GM12878 (cell line): ENCODE measurements at regions not wholly inside any gene's neighbourhood (a gene's known extent, or its start where the extent isn't known, plus 50 kb on each side); places are given as distances from the start of the nearest gene placed in this dataset.

Source experiments
- ATAC-seq: fragments of 200-7000 bp; cut with Tn5 transposase; 3 replicates; pipeline ENCODE4 v1.9.1; 2020; ENCODE audit warnings: mild to moderate bottlenecking, moderate library complexity
- BruUV-seq: library from RNA; stranded (reverse); fragments of 400-500 nt; replicated peaks from 2 replicates; lab custom pipeline; 2021; lab: Mats Ljungman, UMichigan
- CTCF ChIA-PET: fragments of 300-600 bp; sonication (Branson Sonifier 250); formaldehyde crosslinking; extraction: SDS; loops from one replicate; lab custom pipeline; 2021; ENCODE audit warnings: inconsistent platforms; lab: Yijun Ruan, JAX
- POLR2A ChIA-PET: fragments of 350-600 bp; formaldehyde crosslinking; extraction: SDS; loops from one replicate; lab custom pipeline; 2021; ENCODE audit warnings: inconsistent platforms; lab: Charles Lee
- RAD21 ChIA-PET: fragments of 300-600 bp; sonication (Branson Sonifier 250); formaldehyde crosslinking; loops from one replicate; lab custom pipeline; 2023; ENCODE audit warnings: antibody characterized with exemption; ENCODE audit not compliant: unreplicated experiment; lab: Charles Lee
- SMC1A ChIA-PET: fragments of 300-600 bp; sonication (Branson Sonifier 250); formaldehyde crosslinking; loops from one replicate; lab custom pipeline; 2023; ENCODE audit not compliant: unreplicated experiment, uncharacterized antibody; lab: Charles Lee
- DNase-seq: peaks from one replicate; pipeline ENCODE4 v3.0.0-alpha.2; 2011; ENCODE audit warnings: low read depth, low spot score
- FAIRE-seq: peaks from 3 replicates; lab custom pipeline; 2011; peaks lifted over from hg19 to GRCh38; lab: Jason Lieb, UNC
- H2AFZ ChIP-seq: 2 replicates; pipeline ENCODE4 v1.6.0; 2011; ENCODE audit warnings: low read depth, low read length, control low read depth; ENCODE audit not compliant: control insufficient read depth
- H3K27ac ChIP-seq: 2 replicates; pipeline ENCODE4 v1.5.1; 2011; ENCODE audit warnings: control low read depth; ENCODE audit not compliant: control insufficient read depth, insufficient read depth
- H3K27me3 ChIP-seq, 2 experiments: replicated peaks in 1 of 2; 2 replicates each; pipeline versions ENCODE4 v1.6.0 to v1.6.1; 2011; ENCODE audit warnings: low read length in 1 of 2; ENCODE audit not compliant: control insufficient read depth in 2 of 2, insufficient read depth in 2 of 2
- H3K36me3 ChIP-seq, 2 experiments: 2 replicates each; pipeline ENCODE4 v1.5.1; 2011; ENCODE audit warnings: low read length in 1 of 2; ENCODE audit not compliant: control insufficient read depth in 2 of 2, insufficient read depth in 2 of 2
- H3K4me1 ChIP-seq: 2 replicates; pipeline ENCODE4 v1.6.1; 2011; ENCODE audit warnings: mild to moderate bottlenecking, low read length, moderate library complexity, mixed read lengths; ENCODE audit not compliant: control insufficient read depth, insufficient read depth
- H3K4me2 ChIP-seq: 2 replicates; pipeline ENCODE4 v1.6.0; 2011; ENCODE audit warnings: control low read depth; ENCODE audit not compliant: control insufficient read depth, insufficient read depth
- H3K4me3 ChIP-seq: fragments of 200-600 bp; sonication (generic); 2 replicates; pipeline ENCODE4 v1.5.1; 2016
- H3K79me2 ChIP-seq: 2 replicates; pipeline ENCODE4 v1.6.0; 2011; ENCODE audit warnings: low read length; ENCODE audit not compliant: control insufficient read depth, insufficient read depth
- H3K9ac ChIP-seq: 2 replicates; pipeline ENCODE4 v1.8.0; 2011; ENCODE audit warnings: low read length, control low read depth, mixed read lengths; ENCODE audit not compliant: control insufficient read depth, insufficient read depth
- H3K9me3 ChIP-seq: replicated peaks from 3 replicates; pipeline ENCODE4 v1.5.1; 2011; ENCODE audit warnings: mild to moderate bottlenecking, low read length; ENCODE audit not compliant: control insufficient read depth, insufficient read depth
- H4K20me1 ChIP-seq: 2 replicates; pipeline ENCODE4 v1.6.0; 2011; ENCODE audit not compliant: control insufficient read depth, insufficient read depth
- EP300 ChIP-seq, 2 experiments: fragments of 150-350 bp in 1 of 2; IDR thresholded peaks; 2 replicates each; pipeline ENCODE4 v1.6.1; 2011 to 2012; ENCODE audit warnings: low read depth in 2 of 2, low read length in 2 of 2, borderline replicate concordance in 1 of 2, improper control_type of control experiment in 1 of 2, inconsistent platforms in 1 of 2; ENCODE audit not compliant: control insufficient read depth in 1 of 2
- MXI1 ChIP-seq: fragments of 150-350 bp; IDR thresholded peaks from 2 replicates; pipeline ENCODE4 v1.6.1; 2011; ENCODE audit warnings: low read depth, mild to moderate bottlenecking, inconsistent platforms, low read length, improper control_type of control experiment
- NFIC ChIP-seq: IDR thresholded peaks from 2 replicates; pipeline ENCODE4 v1.6.1; 2012; ENCODE audit warnings: low read depth, mild to moderate bottlenecking, inconsistent platforms, low read length, moderate library complexity
- NR2F1 ChIP-seq: fragments of 450-650 bp; conservative IDR thresholded peaks from 2 replicates; pipeline ENCODE4 v1.6.1; 2017; ENCODE audit warnings: mild to moderate bottlenecking
- RFX5 ChIP-seq: IDR thresholded peaks from 2 replicates; pipeline ENCODE4 v1.6.1; 2011; ENCODE audit warnings: low read depth, low read length, improper control_type of control experiment
- SIX5 ChIP-seq: IDR thresholded peaks from 2 replicates; pipeline ENCODE4 v1.6.1; 2011; ENCODE audit warnings: mild to moderate bottlenecking, low read depth, low read length, moderate library complexity; ENCODE audit not compliant: severe bottlenecking
- SMAD1 ChIP-seq: fragments of 450-650 bp; IDR thresholded peaks from 2 replicates; pipeline ENCODE4 v1.6.1; 2018; ENCODE audit warnings: mild to moderate bottlenecking, low read depth; ENCODE audit not compliant: partially characterized antibody
- SMC3 ChIP-seq: IDR thresholded peaks from 2 replicates; pipeline ENCODE4 v1.6.1; 2011; ENCODE audit warnings: low read length, improper control_type of control experiment, borderline replicate concordance
- SUZ12 ChIP-seq: fragments of 200-600 bp; sonication (generic); IDR thresholded peaks from one replicate; pipeline ENCODE4 v1.6.1; 2018; ENCODE audit warnings: antibody characterized with exemption, mild to moderate bottlenecking; ENCODE audit not compliant: unreplicated experiment
- TCF12 ChIP-seq: IDR thresholded peaks from 2 replicates; pipeline ENCODE4 v1.6.1; 2011; ENCODE audit warnings: low read depth, mild to moderate bottlenecking, low read length
- ZSCAN29 ChIP-seq: fragments of 450-650 bp; IDR thresholded peaks from 2 replicates; pipeline ENCODE4 v1.6.1; 2017; ENCODE audit warnings: mild to moderate bottlenecking, moderate library complexity
- WGBS: methylation state at CpG from one replicate; pipeline ENCODE4 v1.1.6; 2016; ENCODE audit warnings: low lambda C conversion rate; ENCODE audit not compliant: insufficient replicate concordance, insufficient coverage; ENCODE audit errors: missing lambda C conversion rate; 5-methylcytosine and 5-hydroxymethylcytosine counted together
- in situ Hi-C: fragments of 300-500 bp; cut with MboI; formaldehyde crosslinking; loops from 9 replicates; pipeline ENCODE4 v1.14.3; 2018; ENCODE audit warnings: mixed read lengths
- intact Hi-C: fragments of 100-400 bp; cut with micrococcal nuclease; formaldehyde crosslinking; loops from one replicate; pipeline ENCODE4 v1.14.2; 2022; ENCODE audit not compliant: unreplicated experiment
- TF ChIP-seq, protein P1 (sequence below): fragments of 150-350 bp; IDR thresholded peaks from 2 replicates; pipeline ENCODE4 v1.6.1; 2014; ENCODE audit warnings: mild to moderate bottlenecking, low read depth, low read length
- TF ChIP-seq, protein P2 (sequence below), 3 experiments: IDR thresholded peaks in 2 of 3; conservative IDR thresholded peaks in 1 of 3; 2 replicates each; pipeline ENCODE4 v1.5.1; 2011; ENCODE audit warnings: low read depth in 3 of 3, low read length in 3 of 3, mild to moderate bottlenecking in 3 of 3, control low read depth in 2 of 3, moderate library complexity in 2 of 3, inconsistent platforms in 1 of 3, mixed read lengths in 1 of 3; ENCODE audit not compliant: control insufficient read depth in 2 of 3, insufficient read depth in 1 of 3; ENCODE audit errors: extremely low read depth in 1 of 3
- TF ChIP-seq, protein P3 (sequence below): IDR thresholded peaks from 2 replicates; pipeline ENCODE4 v1.6.1; 2012; ENCODE audit warnings: low read length, inconsistent platforms

DNA sequence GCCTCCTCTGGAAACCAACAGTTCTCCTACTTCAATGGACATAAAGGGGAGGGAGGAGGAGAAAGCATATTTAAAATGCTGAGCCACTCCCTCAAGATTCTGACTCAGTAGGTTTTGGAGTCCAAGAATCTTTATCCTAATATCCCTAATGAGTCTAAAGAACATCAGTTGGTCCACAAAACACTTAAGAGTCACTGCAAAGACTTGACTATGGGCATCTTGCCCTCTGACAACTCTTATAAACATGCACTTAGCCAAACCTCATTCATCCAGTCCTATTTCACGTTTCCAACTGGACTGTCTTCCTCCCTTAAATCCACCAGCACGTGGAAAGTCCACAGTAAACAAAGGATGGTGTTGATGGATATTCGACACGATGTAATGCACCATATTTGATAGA is 172.5 kb downstream of the FAM114A2 start:
- in situ Hi-C loops = no loop called here
- ChIA-PET POLR2A (no interaction called here), SMC1A (interaction anchor here (0.6 kb wide), 1 partner anchor 27 kb away, joined by 3 read pairs; no protein-coding TSS in a partner anchor), CTCF (no interaction called here), RAD21 (no interaction called here)
- H3K27me3 ChIP-seq = no peaks in the 10 kb centered on the region; a peak in 1 of 4 replicates
- intact Hi-C loops = no loop called here
- no peak overlapping the region for H3K27ac ChIP-seq
- no peak for DNase-seq
- no peaks in the 10 kb centered on the region for H3K79me2 ChIP-seq
- no peaks in the 10 kb centered on the region for H4K20me1 ChIP-seq
- no peak for FAIRE-seq
- H3K36me3 ChIP-seq = no peaks in the 10 kb centered on the region
- H3K4me3 ChIP-seq = no peak overlapping the region
- TF ChIP-seq SIX5 = no peak
- TF ChIP-seq, protein P1, sequence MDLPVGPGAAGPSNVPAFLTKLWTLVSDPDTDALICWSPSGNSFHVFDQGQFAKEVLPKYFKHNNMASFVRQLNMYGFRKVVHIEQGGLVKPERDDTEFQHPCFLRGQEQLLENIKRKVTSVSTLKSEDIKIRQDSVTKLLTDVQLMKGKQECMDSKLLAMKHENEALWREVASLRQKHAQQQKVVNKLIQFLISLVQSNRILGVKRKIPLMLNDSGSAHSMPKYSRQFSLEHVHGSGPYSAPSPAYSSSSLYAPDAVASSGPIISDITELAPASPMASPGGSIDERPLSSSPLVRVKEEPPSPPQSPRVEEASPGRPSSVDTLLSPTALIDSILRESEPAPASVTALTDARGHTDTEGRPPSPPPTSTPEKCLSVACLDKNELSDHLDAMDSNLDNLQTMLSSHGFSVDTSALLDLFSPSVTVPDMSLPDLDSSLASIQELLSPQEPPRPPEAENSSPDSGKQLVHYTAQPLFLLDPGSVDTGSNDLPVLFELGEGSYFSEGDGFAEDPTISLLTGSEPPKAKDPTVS = no peak
- no peak for TF ChIP-seq EP300 (IDR thresholded peaks at IDR 0.05; ENCODE audit: borderline replicate concordance in 1 of 2, control insufficient read depth in 1 of 2, low read depth in 2 of 2, low read length in 2 of 2)
- no peak for TF ChIP-seq SUZ12
- TF ChIP-seq, protein P2, sequence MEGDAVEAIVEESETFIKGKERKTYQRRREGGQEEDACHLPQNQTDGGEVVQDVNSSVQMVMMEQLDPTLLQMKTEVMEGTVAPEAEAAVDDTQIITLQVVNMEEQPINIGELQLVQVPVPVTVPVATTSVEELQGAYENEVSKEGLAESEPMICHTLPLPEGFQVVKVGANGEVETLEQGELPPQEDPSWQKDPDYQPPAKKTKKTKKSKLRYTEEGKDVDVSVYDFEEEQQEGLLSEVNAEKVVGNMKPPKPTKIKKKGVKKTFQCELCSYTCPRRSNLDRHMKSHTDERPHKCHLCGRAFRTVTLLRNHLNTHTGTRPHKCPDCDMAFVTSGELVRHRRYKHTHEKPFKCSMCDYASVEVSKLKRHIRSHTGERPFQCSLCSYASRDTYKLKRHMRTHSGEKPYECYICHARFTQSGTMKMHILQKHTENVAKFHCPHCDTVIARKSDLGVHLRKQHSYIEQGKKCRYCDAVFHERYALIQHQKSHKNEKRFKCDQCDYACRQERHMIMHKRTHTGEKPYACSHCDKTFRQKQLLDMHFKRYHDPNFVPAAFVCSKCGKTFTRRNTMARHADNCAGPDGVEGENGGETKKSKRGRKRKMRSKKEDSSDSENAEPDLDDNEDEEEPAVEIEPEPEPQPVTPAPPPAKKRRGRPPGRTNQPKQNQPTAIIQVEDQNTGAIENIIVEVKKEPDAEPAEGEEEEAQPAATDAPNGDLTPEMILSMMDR (IDR thresholded peaks at IDR 0.05 in 2 of 3, conservative IDR thresholded peaks at IDR 0.05 in 1 of 3; ENCODE audit: control insufficient read depth in 2 of 3, extremely low read depth in 1 of 3, insufficient read depth in 1 of 3, low read depth in 3 of 3, low read length in 3 of 3) = no peak
- TF ChIP-seq MXI1 = no peak
- TF ChIP-seq, protein P3, sequence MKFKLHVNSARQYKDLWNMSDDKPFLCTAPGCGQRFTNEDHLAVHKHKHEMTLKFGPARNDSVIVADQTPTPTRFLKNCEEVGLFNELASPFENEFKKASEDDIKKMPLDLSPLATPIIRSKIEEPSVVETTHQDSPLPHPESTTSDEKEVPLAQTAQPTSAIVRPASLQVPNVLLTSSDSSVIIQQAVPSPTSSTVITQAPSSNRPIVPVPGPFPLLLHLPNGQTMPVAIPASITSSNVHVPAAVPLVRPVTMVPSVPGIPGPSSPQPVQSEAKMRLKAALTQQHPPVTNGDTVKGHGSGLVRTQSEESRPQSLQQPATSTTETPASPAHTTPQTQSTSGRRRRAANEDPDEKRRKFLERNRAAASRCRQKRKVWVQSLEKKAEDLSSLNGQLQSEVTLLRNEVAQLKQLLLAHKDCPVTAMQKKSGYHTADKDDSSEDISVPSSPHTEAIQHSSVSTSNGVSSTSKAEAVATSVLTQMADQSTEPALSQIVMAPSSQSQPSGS = no peak
- no peak for TF ChIP-seq NFIC
- no peak for TF ChIP-seq TCF12
- TF ChIP-seq SMAD1 = no peak
- no peak for TF ChIP-seq RFX5
- no peak for TF ChIP-seq ZSCAN29
- TF ChIP-seq SMC3 = no peak
- TF ChIP-seq NR2F1 = no peak
- no peak overlapping the region for H3K9ac ChIP-seq
- 14% methylated on average over 4 of the region's 4 CpGs for WGBS
- ATAC-seq = no peak
- H2AFZ ChIP-seq = no peak overlapping the region
- BruUV-seq = no TSS peak
- H3K9me3 ChIP-seq = no peaks in the 10 kb centered on the region
- no peaks in the 10 kb centered on the region for H3K4me1 ChIP-seq
- no peak overlapping the region for H3K4me2 ChIP-seq
